ENCODE measurements at regions not wholly inside any gene's neighbourhood (a gene's known extent, or its start where the extent isn't known, plus 50 kb on each side); places are given as distances from the start of the nearest gene placed in this dataset.
"Not testable (repeated sequence)": the region's sequence is repeated elsewhere in the genome, so short reads cannot be mapped to it uniquely, and the experiment has no call there.

- H3K4me1 Mint-ChIP-seq (ENCODE audit: low read depth, unreplicated experiment) = no peaks in the 10 kb centered on the region
- TF ChIP-seq CTCF (IDR thresholded peaks at IDR 0.05; ENCODE audit: insufficient read depth in 1 of 2, low read depth in 1 of 2, low read length in 1 of 2, severe bottlenecking in 1 of 2, unreplicated experiment in 1 of 2) = no peak
- DNase-seq = no peak
- no peaks in the 10 kb centered on the region for H3K27me3 Mint-ChIP-seq (ENCODE audit: insufficient read depth, unreplicated experiment)
- no peak overlapping the region for H3K4me3 ChIP-seq (ENCODE audit: low read depth, low read length)
- H3K4me3 Mint-ChIP-seq (ENCODE audit: unreplicated experiment) = no peak overlapping the region
- H3K36me3 ChIP-seq (ENCODE audit: control insufficient read depth, insufficient read depth, low read length) = no peaks in the 10 kb centered on the region
- H3K27me3 ChIP-seq (replicated peaks; ENCODE audit: control insufficient read depth, insufficient read depth, low read length) = no peaks in the 10 kb centered on the region
- BruUV-seq (replicated peaks) = no TSS peak
- CTCF ChIA-PET = no interaction called here
- H3K9me3 ChIP-seq = no peaks in the 10 kb centered on the region
- no peak overlapping the region for H3K27ac Mint-ChIP-seq (ENCODE audit: unreplicated experiment)
- POLR2A ChIA-PET = no interaction called here
- H3K9me3 Mint-ChIP-seq (ENCODE audit: unreplicated experiment) = peaks cover 9% of the 10 kb centered on the region
- no peaks in the 10 kb centered on the region for H3K36me3 Mint-ChIP-seq (ENCODE audit: insufficient read depth, unreplicated experiment)
- intact Hi-C loops (cut with micrococcal nuclease; ENCODE audit: unreplicated experiment) = no loop called here
- no peaks in the 10 kb centered on the region for H3K4me1 ChIP-seq
Measured at GRCh38 chr4:10784621-10785020, 100.1 kb upstream of the CLNK start.

GRCh38 chr4:10783351-10783750 is 98.8 kb upstream of the CLNK start:
- ChIA-PET POLR2A (no interaction called here), CTCF (no interaction called here)
- Histone ChIP-seq H3K4me1 (no peaks in the 10 kb centered on the region), H3K27me3 (replicated peaks; ENCODE audit: control insufficient read depth, insufficient read depth, low read length) (no peaks in the 10 kb centered on the region), H3K36me3 (ENCODE audit: control insufficient read depth, insufficient read depth, low read length) (no peaks in the 10 kb centered on the region), H3K9me3 (no peaks in the 10 kb centered on the region), H3K4me3 (ENCODE audit: low read depth, low read length) (no peak overlapping the region)
- no peaks in the 10 kb centered on the region for H3K27me3 Mint-ChIP-seq (ENCODE audit: insufficient read depth, unreplicated experiment)
- no peak for TF ChIP-seq CTCF (IDR thresholded peaks at IDR 0.05; ENCODE audit: insufficient read depth in 1 of 2, low read depth in 1 of 2, low read length in 1 of 2, severe bottlenecking in 1 of 2, unreplicated experiment in 1 of 2)
- H3K36me3 Mint-ChIP-seq (ENCODE audit: insufficient read depth, unreplicated experiment) = no peaks in the 10 kb centered on the region
- no peaks in the 10 kb centered on the region for H3K4me1 Mint-ChIP-seq (ENCODE audit: low read depth, unreplicated experiment)
- intact Hi-C loops (cut with micrococcal nuclease; ENCODE audit: unreplicated experiment) = no loop called here
- H3K27ac Mint-ChIP-seq (ENCODE audit: unreplicated experiment) = no peak overlapping the region
- BruUV-seq (replicated peaks) = no TSS peak
- no peak overlapping the region for H3K4me3 Mint-ChIP-seq (ENCODE audit: unreplicated experiment)
- DNase-seq = no peak
- peaks cover 9% of the 10 kb centered on the region for H3K9me3 Mint-ChIP-seq (ENCODE audit: unreplicated experiment)

GRCh38 chr4:10781805-10782204 is 97.2 kb upstream of the CLNK start:
- Mint-ChIP-seq H3K4me3 (ENCODE audit: unreplicated experiment) (no peak overlapping the region), H3K27ac (ENCODE audit: unreplicated experiment) (no peak overlapping the region), H3K4me1 (ENCODE audit: low read depth, unreplicated experiment) (no peaks in the 10 kb centered on the region), H3K36me3 (ENCODE audit: insufficient read depth, unreplicated experiment) (no peaks in the 10 kb centered on the region), H3K9me3 (ENCODE audit: unreplicated experiment) (no peaks in the 10 kb centered on the region), H3K27me3 (ENCODE audit: insufficient read depth, unreplicated experiment) (no peaks in the 10 kb centered on the region)
- TF ChIP-seq CTCF (IDR thresholded peaks at IDR 0.05; ENCODE audit: insufficient read depth in 1 of 2, low read depth in 1 of 2, low read length in 1 of 2, severe bottlenecking in 1 of 2, unreplicated experiment in 1 of 2) = no peak
- Histone ChIP-seq H3K4me3 (ENCODE audit: low read depth, low read length) (no peak overlapping the region), H3K36me3 (ENCODE audit: control insufficient read depth, insufficient read depth, low read length) (no peaks in the 10 kb centered on the region), H3K27me3 (replicated peaks; ENCODE audit: control insufficient read depth, insufficient read depth, low read length) (no peaks in the 10 kb centered on the region), H3K4me1 (no peaks in the 10 kb centered on the region), H3K9me3 (no peaks in the 10 kb centered on the region)
- ChIA-PET CTCF (no interaction called here), POLR2A (no interaction called here)
- intact Hi-C loops (cut with micrococcal nuclease; ENCODE audit: unreplicated experiment) = no loop called here
- no peak for DNase-seq
- BruUV-seq (replicated peaks) = no TSS peak

- H3K36me3 ChIP-seq (ENCODE audit: control insufficient read depth, insufficient read depth, low read length); H3K27me3 Mint-ChIP-seq (ENCODE audit: insufficient read depth, unreplicated experiment); H3K4me3 ChIP-seq (ENCODE audit: low read depth, low read length); H3K27ac Mint-ChIP-seq (ENCODE audit: unreplicated experiment); intact Hi-C loops (cut with micrococcal nuclease; ENCODE audit: unreplicated experiment); CTCF ChIA-PET; H3K9me3 ChIP-seq; H3K27me3 ChIP-seq (replicated peaks; ENCODE audit: control insufficient read depth, insufficient read depth, low read length); H3K4me1 Mint-ChIP-seq (ENCODE audit: low read depth, unreplicated experiment); BruUV-seq (replicated peaks); H3K36me3 Mint-ChIP-seq (ENCODE audit: insufficient read depth, unreplicated experiment); H3K4me1 ChIP-seq; H3K9me3 Mint-ChIP-seq (ENCODE audit: unreplicated experiment); H3K4me3 Mint-ChIP-seq (ENCODE audit: unreplicated experiment); DNase-seq; POLR2A ChIA-PET: not testable (repeated sequence)
Measured at GRCh38 chr4:10780803-10781202, 96.2 kb upstream of the CLNK start.

GRCh38 chr4:10775132-10775531 is 90.6 kb upstream of the CLNK start:
- H3K9me3 ChIP-seq; H3K4me3 ChIP-seq (ENCODE audit: low read depth, low read length); DNase-seq; H3K4me1 ChIP-seq; H3K27me3 ChIP-seq (replicated peaks; ENCODE audit: control insufficient read depth, insufficient read depth, low read length); H3K27ac Mint-ChIP-seq (ENCODE audit: unreplicated experiment); BruUV-seq (replicated peaks); intact Hi-C loops (cut with micrococcal nuclease; ENCODE audit: unreplicated experiment); POLR2A ChIA-PET; H3K36me3 ChIP-seq (ENCODE audit: control insufficient read depth, insufficient read depth, low read length); CTCF ChIA-PET; H3K4me3 Mint-ChIP-seq (ENCODE audit: unreplicated experiment); H3K4me1 Mint-ChIP-seq (ENCODE audit: low read depth, unreplicated experiment); H3K36me3 Mint-ChIP-seq (ENCODE audit: insufficient read depth, unreplicated experiment); H3K9me3 Mint-ChIP-seq (ENCODE audit: unreplicated experiment); H3K27me3 Mint-ChIP-seq (ENCODE audit: insufficient read depth, unreplicated experiment): not testable (repeated sequence)
